ENCODE measurements at regions not wholly inside any gene's neighbourhood (a gene's known extent, or its start where the extent isn't known, plus 50 kb on each side); places are given as distances from the start of the nearest gene placed in this dataset.

DNA sequence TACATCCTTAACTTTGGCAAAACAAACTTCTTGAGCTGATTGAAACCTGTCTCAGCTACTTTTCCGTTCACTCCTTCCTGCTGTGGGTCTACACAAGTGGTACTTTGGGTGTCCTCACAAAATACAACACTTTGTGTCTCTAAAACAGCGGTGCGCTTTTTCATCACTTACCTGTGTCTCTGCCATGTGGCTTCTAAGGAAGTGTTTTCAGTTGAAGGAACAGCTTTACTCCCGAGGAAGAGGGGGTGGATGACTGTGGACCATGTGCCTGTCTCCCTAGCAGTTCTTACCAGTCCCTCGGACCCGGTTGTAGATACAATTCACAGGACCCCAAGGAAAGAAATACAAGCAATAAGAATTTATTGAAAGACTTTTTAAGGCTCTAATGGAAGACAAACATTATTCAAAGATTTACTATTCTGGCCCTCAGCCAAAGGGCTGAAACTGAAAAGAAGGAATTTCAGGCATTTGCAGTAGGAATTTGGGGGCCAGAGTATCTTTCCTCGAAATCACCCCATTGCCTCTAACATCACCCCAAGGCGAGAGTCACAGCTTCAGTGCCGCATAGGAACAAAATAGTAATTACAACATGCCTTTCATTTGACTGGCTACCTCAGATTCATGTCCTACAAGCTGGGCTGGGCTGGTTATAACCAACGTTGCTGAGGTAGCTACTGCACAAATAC lies 246.3 kb downstream of the ACTR3B start:
- no peak for ATAC-seq (ENCODE audit: low FRiP score)
- TF ChIP-seq CTCF (IDR thresholded peaks at IDR 0.05) = no peak
- no peak for DNase-seq (ENCODE audit: low spot score)

GRCh38 chr7:153006452-153006851 lies 246.9 kb downstream of the ACTR3B start:
- DNase-seq (ENCODE audit: low spot score) = no peak
- no peak for TF ChIP-seq CTCF (IDR thresholded peaks at IDR 0.05)
- ATAC-seq (ENCODE audit: low FRiP score) = no peak

DNA sequence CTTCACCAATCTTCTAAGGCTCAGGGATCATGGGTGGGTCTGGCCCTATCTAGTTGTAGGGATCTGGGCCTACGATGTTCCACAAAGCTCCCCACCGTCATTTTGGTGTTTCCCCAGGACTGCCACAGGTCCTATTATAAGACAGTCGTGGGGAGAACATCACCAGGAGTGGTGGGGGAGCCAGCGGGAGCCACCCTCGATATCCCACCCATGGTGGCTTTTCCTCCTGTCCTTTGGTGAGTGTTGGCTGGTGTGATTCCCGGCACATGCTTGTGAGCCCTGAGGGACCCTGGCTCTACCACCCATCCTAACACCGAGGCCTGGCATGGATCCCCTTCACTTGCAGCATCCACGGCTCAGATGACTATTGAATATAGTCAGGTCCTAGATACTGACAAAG lies 247.4 kb downstream of the ACTR3B start:
- ATAC-seq (ENCODE audit: low FRiP score) (no peak), DNase-seq (ENCODE audit: low spot score) (no peak)
- no peak for TF ChIP-seq CTCF (IDR thresholded peaks at IDR 0.05)

DNA sequence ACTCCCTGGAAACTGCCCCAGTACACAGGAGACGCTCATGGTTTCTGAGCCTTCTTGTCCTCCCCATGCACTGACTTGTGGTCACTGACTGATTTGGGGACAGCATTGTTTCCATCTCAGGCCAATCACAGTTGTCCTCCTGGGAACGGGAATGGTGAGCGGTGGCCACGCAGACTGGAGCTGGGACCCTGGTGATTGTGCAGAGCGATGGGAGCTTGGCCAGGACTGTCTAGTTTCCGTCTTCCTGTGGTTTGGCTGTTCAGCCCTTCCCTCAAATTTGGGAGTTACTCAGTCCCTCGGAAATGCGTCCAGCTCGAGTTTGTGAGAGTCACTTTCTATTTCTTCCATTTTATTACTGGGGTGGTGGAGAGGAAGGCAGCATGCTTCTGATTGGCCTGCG lies 250.9 kb downstream of the ACTR3B start:
- ATAC-seq (ENCODE audit: low FRiP score) = no peak
- DNase-seq (ENCODE audit: low spot score) = no peak
- no peak for TF ChIP-seq CTCF (IDR thresholded peaks at IDR 0.05)

GRCh38 chr7:153012203-153012602 lies 252.7 kb downstream of the ACTR3B start:
- no peak for DNase-seq (ENCODE audit: low spot score)
- no peak for ATAC-seq (ENCODE audit: low FRiP score)
- no peak for TF ChIP-seq CTCF (IDR thresholded peaks at IDR 0.05)

GRCh38 chr7:153017223-153017622 lies 257.7 kb downstream of the ACTR3B start:
- ATAC-seq (ENCODE audit: low FRiP score) = no peak
- no peak for TF ChIP-seq CTCF (IDR thresholded peaks at IDR 0.05)
- DNase-seq (ENCODE audit: low spot score) = no peak

GRCh38 chr7:153021542-153021941 lies 262.0 kb downstream of the ACTR3B start:
- no peak for TF ChIP-seq CTCF (IDR thresholded peaks at IDR 0.05)
- ATAC-seq (ENCODE audit: low FRiP score) (no peak), DNase-seq (ENCODE audit: low spot score) (no peak)

All from omental fat pad (tissue), 3 donors.